ENCODE measurements at regions not wholly inside any gene's neighbourhood (a gene's known extent, or its start where the extent isn't known, plus 50 kb on each side); places are given as distances from the start of the nearest gene placed in this dataset.

- TF ChIP-seq CTCF (conservative IDR thresholded peaks at IDR 0.05): no peak
- no peak for TF ChIP-seq ZFX (IDR thresholded peaks at IDR 0.05)
These were observed 112.8 kb upstream of the LRPAP1 start for GRCh38 chr4:3644849-3645627.

All from C4-2B (cell line).